MCF 10A (cell line): ENCODE measurements at regions not wholly inside any gene's neighbourhood (a gene's known extent, or its start where the extent isn't known, plus 50 kb on each side); places are given as distances from the start of the nearest gene placed in this dataset.

Experiments used
- BruUV-seq: library from RNA; stranded (reverse); fragments of 400-500 nt; replicated peaks from 2 replicates; lab custom pipeline; 2021; lab: Mats Ljungman, UMichigan
- CTCF ChIA-PET: fragments of 300-600 bp; sonication (Branson Sonifier 250); formaldehyde crosslinking; extraction: SDS; loops from one replicate; lab custom pipeline; 2021; ENCODE audit warnings: antibody characterized with exemption, inconsistent platforms; lab: Yijun Ruan, JAX
- POLR2A ChIA-PET: fragments of 300-600, 350-650 bp; sonication (Branson Sonifier 250); formaldehyde crosslinking; extraction: SDS; loops from one replicate; lab custom pipeline; 2020; ENCODE audit warnings: antibody characterized with exemption, inconsistent platforms; lab: Yijun Ruan, JAX
- DNase-seq: peaks from one replicate; pipeline ENCODE4 v3.0.0-alpha.2; 2018; ENCODE audit not compliant: unreplicated experiment
- H3K27ac Mint-ChIP-seq: one replicate; pipeline ENCODE4 v1.8.0; 2022; ENCODE audit warnings: mild to moderate bottlenecking, low read depth, mixed read lengths; ENCODE audit not compliant: unreplicated experiment
- H3K27me3 Mint-ChIP-seq: one replicate; pipeline ENCODE4 v1.8.0; 2022; ENCODE audit warnings: mixed read lengths; ENCODE audit not compliant: insufficient read depth, unreplicated experiment
- H3K36me3 Mint-ChIP-seq: one replicate; pipeline ENCODE4 v1.8.0; 2022; ENCODE audit warnings: mild to moderate bottlenecking, moderate library complexity, mixed read lengths; ENCODE audit not compliant: insufficient read depth, unreplicated experiment
- H3K4me1 Mint-ChIP-seq: one replicate; pipeline ENCODE4 v1.8.0; 2022; ENCODE audit warnings: mixed read lengths; ENCODE audit not compliant: insufficient read depth, unreplicated experiment
- H3K4me3 Mint-ChIP-seq: one replicate; pipeline ENCODE4 v1.8.0; 2022; ENCODE audit warnings: mild to moderate bottlenecking, moderate library complexity, mixed read lengths; ENCODE audit not compliant: unreplicated experiment
- H3K9me3 Mint-ChIP-seq: one replicate; pipeline ENCODE4 v1.8.0; 2022; ENCODE audit warnings: mixed read lengths; ENCODE audit not compliant: unreplicated experiment
- intact Hi-C: fragments of 100-400 bp; cut with micrococcal nuclease; formaldehyde crosslinking; loops from 2 replicates; pipeline ENCODE4 v1.14.1; 2022
- TF ChIP-seq, protein P1 (sequence below): fragments of 200-600 bp; IDR thresholded peaks from one replicate; pipeline ENCODE4 v1.8.0; 2022; ENCODE audit warnings: antibody characterized with exemption, mild to moderate bottlenecking; ENCODE audit not compliant: unreplicated experiment

DNA sequence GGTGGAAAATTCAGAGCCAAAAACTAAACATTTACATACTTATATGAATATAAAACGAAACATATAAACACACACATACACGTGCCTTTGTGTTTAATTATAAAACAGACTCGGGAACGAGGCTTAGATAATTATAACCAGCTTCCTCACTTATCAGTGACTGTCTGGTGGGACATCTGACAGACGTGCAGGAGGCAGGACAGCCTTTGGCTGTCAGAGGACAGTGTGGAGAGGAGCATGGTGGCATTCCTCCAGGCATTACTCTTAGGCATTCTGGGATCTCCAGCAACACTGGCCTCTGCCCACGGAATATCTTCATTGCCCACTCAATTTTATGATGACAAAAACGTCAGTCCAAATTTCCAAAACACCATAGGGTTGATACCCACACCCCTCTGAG is 262.2 kb upstream of the NFE2L3 start:
- H3K4me1 Mint-ChIP-seq = peaks cover 5% of the 10 kb centered on the region
- peaks cover 20% of the 10 kb centered on the region for H3K27me3 Mint-ChIP-seq
- no peaks in the 10 kb centered on the region for H3K36me3 Mint-ChIP-seq
- no peak overlapping the region for H3K27ac Mint-ChIP-seq
- ChIA-PET CTCF (interaction anchor here (0.6 to 10.4 kb wide), 4 partner anchors 156 to 475 kb away, joined by 3 to 183 read pairs (median 9); no protein-coding TSS in a partner anchor), POLR2A (interaction anchor here (1.1 kb wide), 1 partner anchor 475 kb away, joined by 5 read pairs; no protein-coding TSS in a partner anchor)
- no peak for DNase-seq
- TF ChIP-seq, protein P1, sequence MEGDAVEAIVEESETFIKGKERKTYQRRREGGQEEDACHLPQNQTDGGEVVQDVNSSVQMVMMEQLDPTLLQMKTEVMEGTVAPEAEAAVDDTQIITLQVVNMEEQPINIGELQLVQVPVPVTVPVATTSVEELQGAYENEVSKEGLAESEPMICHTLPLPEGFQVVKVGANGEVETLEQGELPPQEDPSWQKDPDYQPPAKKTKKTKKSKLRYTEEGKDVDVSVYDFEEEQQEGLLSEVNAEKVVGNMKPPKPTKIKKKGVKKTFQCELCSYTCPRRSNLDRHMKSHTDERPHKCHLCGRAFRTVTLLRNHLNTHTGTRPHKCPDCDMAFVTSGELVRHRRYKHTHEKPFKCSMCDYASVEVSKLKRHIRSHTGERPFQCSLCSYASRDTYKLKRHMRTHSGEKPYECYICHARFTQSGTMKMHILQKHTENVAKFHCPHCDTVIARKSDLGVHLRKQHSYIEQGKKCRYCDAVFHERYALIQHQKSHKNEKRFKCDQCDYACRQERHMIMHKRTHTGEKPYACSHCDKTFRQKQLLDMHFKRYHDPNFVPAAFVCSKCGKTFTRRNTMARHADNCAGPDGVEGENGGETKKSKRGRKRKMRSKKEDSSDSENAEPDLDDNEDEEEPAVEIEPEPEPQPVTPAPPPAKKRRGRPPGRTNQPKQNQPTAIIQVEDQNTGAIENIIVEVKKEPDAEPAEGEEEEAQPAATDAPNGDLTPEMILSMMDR = no peak
- BruUV-seq = no TSS peak
- no peak overlapping the region for H3K4me3 Mint-ChIP-seq
- H3K9me3 Mint-ChIP-seq = no peaks in the 10 kb centered on the region
- intact Hi-C loops = loop anchor here (5.0 kb wide), 1 partner anchor 613 kb away; no protein-coding TSS in a partner anchor

DNA sequence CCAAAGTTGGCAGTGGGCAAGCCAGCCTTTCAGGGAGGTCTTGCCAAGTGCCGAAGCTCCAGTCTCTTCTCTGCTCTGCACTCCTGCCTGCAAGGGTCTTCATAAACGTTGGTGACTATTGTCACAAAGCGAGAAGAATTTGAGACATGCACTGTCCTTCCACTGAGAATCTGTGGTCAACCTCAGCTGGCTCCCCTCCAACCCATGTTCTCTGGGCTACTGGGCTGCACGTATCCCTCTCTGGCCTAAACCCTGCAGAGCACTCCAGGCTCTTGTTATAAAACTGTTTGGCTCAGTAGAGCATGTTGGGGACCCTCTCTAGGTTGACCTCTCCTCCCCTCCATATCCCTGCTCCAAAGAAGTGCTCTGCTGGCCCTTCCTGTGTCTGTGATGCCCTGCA is 260.4 kb upstream of the NFE2L3 start:
- ChIA-PET CTCF (interaction anchor here (0.5 to 10.4 kb wide), 13 partner anchors 18 to 1261 kb away, joined by 3 to 183 read pairs (median 4); no protein-coding TSS in a partner anchor), POLR2A (interaction anchor here (0.5 to 0.8 kb wide), 3 partner anchors 221 to 963 kb away, joined by 3 read pairs; no protein-coding TSS in a partner anchor)
- H3K27ac Mint-ChIP-seq = no peak overlapping the region
- H3K36me3 Mint-ChIP-seq = no peaks in the 10 kb centered on the region
- H3K27me3 Mint-ChIP-seq = peaks cover 9% of the 10 kb centered on the region
- intact Hi-C loops = loop anchor here (5.0 kb wide), 1 partner anchor 611 kb away; no protein-coding TSS in a partner anchor
- no peaks in the 10 kb centered on the region for H3K9me3 Mint-ChIP-seq
- H3K4me1 Mint-ChIP-seq = peaks cover 10% of the 10 kb centered on the region
- BruUV-seq = no TSS peak
- no peak overlapping the region for H3K4me3 Mint-ChIP-seq
- TF ChIP-seq, protein P1 = no peak
- no peak for DNase-seq

DNA sequence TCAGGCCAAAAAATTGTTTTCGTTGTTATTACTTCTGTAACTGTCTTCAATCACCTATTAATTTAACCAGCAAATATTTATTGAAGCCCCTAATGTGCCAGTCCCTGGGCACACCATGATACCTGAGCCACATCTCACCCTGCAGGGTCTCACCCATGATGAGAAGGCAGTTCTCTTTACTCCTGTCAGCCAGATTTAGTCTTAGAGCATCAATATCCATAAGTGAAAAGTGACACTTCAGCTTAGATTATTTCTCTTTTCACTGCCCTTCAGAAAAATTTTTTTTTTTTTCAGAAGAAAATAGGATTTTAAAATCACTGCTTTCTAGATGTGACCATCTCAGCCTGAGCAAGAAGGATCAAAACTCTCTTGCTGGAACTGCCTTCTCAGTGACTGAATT is 258.6 kb upstream of the NFE2L3 start:
- ChIA-PET CTCF (interaction anchor here (0.6 to 10.4 kb wide), 60 partner anchors 8 to 1286 kb away, joined by 3 to 183 read pairs (median 5); no protein-coding TSS in a partner anchor), POLR2A (interaction anchor here (1.0 to 2.0 kb wide), 13 partner anchors 12 to 476 kb away, joined by 3 to 18 read pairs (median 5); partner anchors contain the start of genes CBX3 and HNRNPA2B1)
- Mint-ChIP-seq H3K4me1 (peaks cover 10% of the 10 kb centered on the region), H3K36me3 (no peaks in the 10 kb centered on the region), H3K4me3 (peak overlapping the region; percentile 80), H3K9me3 (no peaks in the 10 kb centered on the region), H3K27me3 (peaks cover 9% of the 10 kb centered on the region), H3K27ac (peak overlapping the region; percentile 79)
- no peak for DNase-seq
- TF ChIP-seq, protein P1 = no peak
- no TSS peak for BruUV-seq
- intact Hi-C loops = loop anchor here (1.0 to 5.0 kb wide), 5 partner anchors 57 to 774 kb away; no protein-coding TSS in a partner anchor
